Ovary (tissue), 7 donors: ENCODE measurements at regions not wholly inside any gene's neighbourhood (a gene's known extent, or its start where the extent isn't known, plus 50 kb on each side); places are given as distances from the start of the nearest gene placed in this dataset.

Source experiments
- DNase-seq, 5 donors: peaks; one replicate each; pipeline ENCODE4 v3.0.0-alpha.2; 2019 to 2020
- H3K27ac ChIP-seq, 2 donors: fragments of 200-600 bp; one replicate each; pipeline versions ENCODE4 v1.5.1 to v1.8.0; 2019 to 2022
- H3K27me3 ChIP-seq: fragments of 200-600 bp; one replicate; pipeline ENCODE4 v1.8.0; 2022
- H3K36me3 ChIP-seq: fragments of 200-600 bp; sonication (generic); one replicate; pipeline ENCODE4 v1.5.1; 2019
- H3K4me1 ChIP-seq: one replicate; pipeline ENCODE4 v1.8.1; 2013; ENCODE audit warnings: mild to moderate bottlenecking, moderate library complexity; ENCODE audit not compliant: insufficient read depth
- H3K4me3 ChIP-seq: fragments of 200-600 bp; sonication (generic); one replicate; pipeline ENCODE4 v1.5.1; 2017
- H3K9me3 ChIP-seq, 2 donors: fragments of 200-600 bp in 1 of 2; sonication (generic) in 1 of 2; one replicate each; pipeline versions ENCODE4 v1.5.1 to v1.8.1; 2013 to 2019; ENCODE audit warnings: mild to moderate bottlenecking in 1 of 2, moderate library complexity in 1 of 2
- EP300 ChIP-seq: sonication (generic); formaldehyde crosslinking; IDR thresholded peaks from one replicate; pipeline ENCODE4 v1.6.1; 2017; ENCODE audit warnings: antibody characterized with exemption
- POLR2A ChIP-seq: fragments of 450-650 bp; IDR thresholded peaks from one replicate; pipeline ENCODE4 v1.6.1; 2017; ENCODE audit warnings: antibody characterized with exemption, mild to moderate bottlenecking, moderate library complexity
- WGBS, 3 donors: extraction: QIAGEN DNeasy Blood & Tissue Kit in 1 of 3; methylation state at CpG; one replicate each; pipeline versions ENCODE4 v1.1.5 to v1.1.7; 2013 to 2017; 5-methylcytosine and 5-hydroxymethylcytosine counted together
- intact Hi-C, 4 donors: fragments of 100-400 bp; cut with DNase I; formaldehyde crosslinking; loops; one replicate each; pipeline versions ENCODE4 v1.11.0 to v1.15.1; 2022 to 2023
- TF ChIP-seq, protein P1 (sequence below), 3 donors: fragments of 450-650 bp in 2 of 3; fragments of 200-600 bp in 1 of 3; IDR thresholded peaks; one replicate each; pipeline versions ENCODE4 v1.5.1 to v1.8.0; 2016 to 2022; ENCODE audit warnings: antibody characterized with exemption in 3 of 3, mild to moderate bottlenecking in 1 of 3
- donor health status: DM: no; HTN: no; CAD: no; lungs with moderate emphysema.
- donor health status: DM: no; HTN: no; CAD: no.
- donor health status: Bipolar disorder and iron deficiency.
- donor health status: DM: no; HTN: no; CAD: no.
- donor health status: DM: yes; HTN: yes; CAD: no.

DNA sequence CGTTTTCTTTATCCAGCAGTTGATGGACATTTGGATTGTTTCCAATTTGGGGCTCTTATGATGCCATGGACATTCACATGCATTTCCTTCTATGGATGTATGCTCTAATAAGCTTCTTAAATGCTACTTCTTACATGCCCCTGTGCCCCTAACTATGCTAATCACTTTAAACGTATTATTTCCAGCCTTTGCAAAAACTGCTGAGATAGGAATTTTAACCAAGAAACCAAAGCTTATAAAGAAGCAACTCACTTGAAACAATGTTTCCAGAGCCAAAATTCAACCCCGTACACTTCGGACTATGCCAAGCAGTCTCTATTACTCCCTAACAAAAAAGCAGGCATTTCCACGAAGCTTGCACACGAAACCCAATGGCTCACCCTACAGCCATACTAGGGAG is 545.6 kb upstream of the WWC1 start:
- intact Hi-C loops = no loop called here
- Histone ChIP-seq H3K27me3 (no peaks in the 10 kb centered on the region), H3K27ac (no peak overlapping the region), H3K9me3 (no peaks in the 10 kb centered on the region), H3K4me1 (no peaks in the 10 kb centered on the region), H3K36me3 (no peaks in the 10 kb centered on the region), H3K4me3 (no peak overlapping the region)
- no peak for DNase-seq
- TF ChIP-seq, protein P1, sequence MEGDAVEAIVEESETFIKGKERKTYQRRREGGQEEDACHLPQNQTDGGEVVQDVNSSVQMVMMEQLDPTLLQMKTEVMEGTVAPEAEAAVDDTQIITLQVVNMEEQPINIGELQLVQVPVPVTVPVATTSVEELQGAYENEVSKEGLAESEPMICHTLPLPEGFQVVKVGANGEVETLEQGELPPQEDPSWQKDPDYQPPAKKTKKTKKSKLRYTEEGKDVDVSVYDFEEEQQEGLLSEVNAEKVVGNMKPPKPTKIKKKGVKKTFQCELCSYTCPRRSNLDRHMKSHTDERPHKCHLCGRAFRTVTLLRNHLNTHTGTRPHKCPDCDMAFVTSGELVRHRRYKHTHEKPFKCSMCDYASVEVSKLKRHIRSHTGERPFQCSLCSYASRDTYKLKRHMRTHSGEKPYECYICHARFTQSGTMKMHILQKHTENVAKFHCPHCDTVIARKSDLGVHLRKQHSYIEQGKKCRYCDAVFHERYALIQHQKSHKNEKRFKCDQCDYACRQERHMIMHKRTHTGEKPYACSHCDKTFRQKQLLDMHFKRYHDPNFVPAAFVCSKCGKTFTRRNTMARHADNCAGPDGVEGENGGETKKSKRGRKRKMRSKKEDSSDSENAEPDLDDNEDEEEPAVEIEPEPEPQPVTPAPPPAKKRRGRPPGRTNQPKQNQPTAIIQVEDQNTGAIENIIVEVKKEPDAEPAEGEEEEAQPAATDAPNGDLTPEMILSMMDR (IDR thresholded peaks at IDR 0.05) = no peak
- WGBS, 3 donors = 71 to 77% (median 76%) methylated on average over 6 of the region's 6 CpGs

GRCh38 chr5:167750586-167750985 is 540.9 kb upstream of the WWC1 start:
- Histone ChIP-seq H3K36me3 (no peaks in the 10 kb centered on the region), H3K9me3 (no peaks in the 10 kb centered on the region), H3K4me3 (no peak overlapping the region), H3K4me1 (no peaks in the 10 kb centered on the region), H3K27ac (no peak overlapping the region), H3K27me3 (no peaks in the 10 kb centered on the region)
- intact Hi-C loops = no loop called here
- no peak for DNase-seq
- 46 to 71% (median 67%) methylated on average over 1 of the region's 1 CpG for WGBS, 3 donors
- TF ChIP-seq POLR2A = no peak
- TF ChIP-seq, protein P1 (IDR thresholded peaks at IDR 0.05) = no peak
- TF ChIP-seq EP300 = no peak

- intact Hi-C loops = no loop called here
- no peaks in the 10 kb centered on the region for H3K4me1 ChIP-seq
- 66 to 75% (median 74%) methylated on average over 4 of the region's 4 CpGs for WGBS, 3 donors
- no peak for DNase-seq
- no peaks in the 10 kb centered on the region for H3K36me3 ChIP-seq
- no peaks in the 10 kb centered on the region for H3K27me3 ChIP-seq
- no peak overlapping the region for H3K4me3 ChIP-seq
- no peak overlapping the region for H3K27ac ChIP-seq
- H3K9me3 ChIP-seq = no peaks in the 10 kb centered on the region
- TF ChIP-seq, protein P1 (IDR thresholded peaks at IDR 0.05) = no peak
- TF ChIP-seq EP300 = no peak
- no peak for TF ChIP-seq POLR2A
These were observed 538.5 kb upstream of the WWC1 start for GRCh38 chr5:167752936-167753335.

DNA sequence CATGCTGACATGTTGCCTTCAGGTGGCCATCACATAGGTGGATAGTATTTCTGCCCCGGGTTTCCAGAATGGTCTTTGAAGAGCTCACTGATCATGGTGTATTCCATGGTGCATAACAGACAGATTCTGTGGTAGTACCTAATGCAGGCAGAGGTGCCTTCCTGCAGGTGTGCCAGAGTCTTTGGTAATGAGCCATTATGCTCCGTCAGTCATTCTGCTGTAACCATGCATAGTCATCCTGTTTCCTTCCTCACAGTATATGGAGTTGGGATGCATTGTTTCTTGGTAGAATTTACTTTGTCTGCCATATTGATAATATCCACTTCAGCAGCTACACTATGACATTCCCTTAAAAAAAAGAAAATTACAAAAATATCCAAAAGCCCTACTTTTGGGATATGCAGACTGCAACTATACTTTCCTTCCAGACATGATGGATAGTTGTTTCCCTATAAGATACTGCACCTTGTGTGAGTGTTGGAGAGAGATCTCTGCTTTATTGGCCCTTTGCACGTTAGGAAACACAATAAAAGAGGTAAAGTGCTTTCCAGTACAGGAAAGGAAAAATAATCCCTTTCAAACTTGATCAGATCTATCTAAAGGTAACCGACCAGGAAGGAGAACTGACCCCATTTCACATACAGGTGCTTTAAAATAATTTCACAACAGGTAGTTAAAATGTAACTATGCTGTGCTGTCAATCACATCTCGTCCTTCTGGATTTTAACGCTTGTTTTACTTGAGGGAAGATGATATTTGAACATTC is 537.5 kb upstream of the WWC1 start:
- intact Hi-C loops = no loop called here
- H3K4me1 ChIP-seq = no peaks in the 10 kb centered on the region
- 80 to 85% (median 83%) methylated on average over 6 of the region's 6 CpGs for WGBS, 3 donors
- no peak for DNase-seq
- H3K27ac ChIP-seq = no peak overlapping the region
- H3K36me3 ChIP-seq = no peaks in the 10 kb centered on the region
- H3K27me3 ChIP-seq = no peaks in the 10 kb centered on the region
- no peaks in the 10 kb centered on the region for H3K9me3 ChIP-seq
- TF ChIP-seq POLR2A (no peak), EP300 (no peak)
- TF ChIP-seq, protein P1 (IDR thresholded peaks at IDR 0.05) = no peak
- no peak overlapping the region for H3K4me3 ChIP-seq
